Activated CD4-positive, alpha-beta T cell treated with anti-CD3 and anti-CD28 coated beads, Interleukin-2, amount 10 ng/mL, durations not matched to agents 7 days and 5 days (primary cell): ENCODE measurements at regions not wholly inside any gene's neighbourhood (a gene's known extent, or its start where the extent isn't known, plus 50 kb on each side); places are given as distances from the start of the nearest gene placed in this dataset.
"Not testable (repeated sequence)": the region's sequence is repeated elsewhere in the genome, so short reads cannot be mapped to it uniquely, and the experiment has no call there.

Experiments
- CTCF ChIA-PET: fragments of 350-600 bp; sonication (Branson Sonifier 250); formaldehyde crosslinking; loops from one replicate; lab custom pipeline; 2021; ENCODE audit warnings: antibody characterized with exemption; lab: Charles Lee
- POLR2A ChIA-PET: fragments of 350-600 bp; sonication (Branson Sonifier 250); formaldehyde crosslinking; loops from one replicate; lab custom pipeline; 2021; ENCODE audit warnings: antibody characterized with exemption; lab: Charles Lee
- DNase-seq: peaks from one replicate; pipeline ENCODE4 v3.0.0-alpha.2; 2020
- H3K27ac Mint-ChIP-seq: one replicate; pipeline ENCODE4 v1.8.0; 2021; ENCODE audit warnings: mild to moderate bottlenecking, moderate library complexity, mixed read lengths
- H3K27me3 Mint-ChIP-seq: one replicate; pipeline ENCODE4 v1.8.0; 2021; ENCODE audit warnings: mixed read lengths
- H3K36me3 Mint-ChIP-seq: one replicate; pipeline ENCODE4 v1.8.0; 2021; ENCODE audit warnings: low read depth, mixed read lengths
- H3K4me1 Mint-ChIP-seq: one replicate; pipeline ENCODE4 v1.8.0; 2021; ENCODE audit warnings: mixed read lengths
- H3K4me3 Mint-ChIP-seq: one replicate; pipeline ENCODE4 v1.8.0; 2021; ENCODE audit warnings: mild to moderate bottlenecking, moderate library complexity, mixed read lengths
- H3K9me3 Mint-ChIP-seq: one replicate; pipeline ENCODE4 v1.8.0; 2021; ENCODE audit warnings: mixed read lengths

DNA sequence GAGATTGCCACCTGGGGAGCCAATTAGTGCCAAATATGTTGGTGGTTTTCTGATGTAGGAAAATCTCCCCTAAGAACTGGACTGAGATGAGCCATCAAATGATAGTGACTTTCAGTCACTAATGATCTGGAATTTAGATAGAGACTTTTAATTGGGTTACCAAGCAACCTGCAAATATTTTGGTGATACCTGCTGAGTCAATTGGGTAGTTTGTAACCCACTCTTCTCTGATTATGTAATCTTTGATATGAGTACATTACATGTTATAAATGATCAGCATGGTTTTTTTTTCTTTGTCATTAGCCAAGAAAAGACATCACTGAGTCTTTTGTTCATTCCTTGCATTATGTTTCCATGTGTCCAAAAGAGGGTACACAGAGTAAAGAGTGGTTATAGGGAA is 177.5 kb downstream of the SPDYE17 start:
- POLR2A ChIA-PET, H3K4me1 Mint-ChIP-seq: not testable (repeated sequence)

DNA sequence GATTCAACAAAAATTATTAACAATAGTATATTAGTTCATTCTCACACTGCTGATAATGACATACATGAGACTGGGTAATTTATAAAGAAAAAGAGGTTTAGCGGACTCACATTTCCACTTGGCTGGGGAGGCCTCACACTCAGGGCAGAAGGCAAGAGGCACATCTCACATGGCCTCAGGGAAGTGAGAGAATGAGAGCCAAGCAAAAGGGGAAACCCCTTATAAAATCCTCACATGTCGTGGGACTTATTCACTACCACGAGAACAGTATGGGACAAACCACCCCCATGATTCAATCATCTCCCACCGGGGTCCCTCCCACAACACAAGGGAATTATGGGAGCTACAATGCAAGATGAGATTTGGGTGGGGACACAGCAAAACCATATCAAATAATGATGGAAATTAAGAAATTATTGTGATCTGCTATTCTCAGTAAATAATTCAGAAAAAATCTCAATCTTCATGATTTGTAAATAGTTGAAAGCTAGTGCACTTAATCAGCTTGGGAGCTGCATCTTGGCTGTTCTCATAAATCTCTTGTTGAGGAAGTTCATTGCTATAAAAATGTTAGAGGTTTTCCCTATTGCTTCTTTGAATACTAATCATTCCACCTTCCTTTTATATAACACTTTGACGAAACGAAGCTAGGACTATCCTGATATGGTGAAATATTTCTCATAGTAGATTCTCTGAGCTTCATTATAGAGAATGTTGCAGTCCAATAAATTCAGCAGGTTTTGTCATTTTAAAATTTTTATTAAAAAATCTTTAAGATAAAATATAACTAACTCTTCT is 179.2 kb downstream of the SPDYE17 start:
- CTCF ChIA-PET, DNase-seq, POLR2A ChIA-PET: not testable (repeated sequence)

More for the DNA sequence above, 177.5 kb downstream of the SPDYE17 start:
- H3K9me3 Mint-ChIP-seq, CTCF ChIA-PET, H3K4me3 Mint-ChIP-seq, H3K36me3 Mint-ChIP-seq, H3K27ac Mint-ChIP-seq, DNase-seq, H3K27me3 Mint-ChIP-seq: not testable (repeated sequence)

DNA sequence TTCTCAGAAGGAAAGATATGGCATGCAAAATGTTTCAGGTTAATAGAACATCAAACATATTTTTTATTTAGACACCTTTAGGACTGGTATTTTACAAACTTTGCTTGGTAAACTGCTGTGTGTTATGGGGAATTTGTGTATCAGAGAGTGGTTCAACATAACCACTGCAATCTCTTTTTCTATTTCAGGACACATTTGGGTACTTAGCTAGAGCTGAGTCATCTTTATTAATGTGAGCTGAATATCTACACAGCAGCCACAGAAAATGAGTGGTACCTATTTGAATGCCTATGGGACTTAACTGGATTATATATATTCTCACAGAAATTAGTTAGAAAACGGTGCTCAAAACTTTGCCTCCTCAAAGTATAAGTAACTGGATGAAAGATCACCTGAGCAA is 179.8 kb downstream of the SPDYE17 start:
- POLR2A ChIA-PET, H3K27me3 Mint-ChIP-seq, CTCF ChIA-PET, H3K36me3 Mint-ChIP-seq, H3K27ac Mint-ChIP-seq, DNase-seq, H3K4me1 Mint-ChIP-seq, H3K4me3 Mint-ChIP-seq, H3K9me3 Mint-ChIP-seq: not testable (repeated sequence)

More for the DNA sequence above, 179.2 kb downstream of the SPDYE17 start:
- not testable (repeated sequence) for H3K9me3 Mint-ChIP-seq, H3K27ac Mint-ChIP-seq, H3K4me3 Mint-ChIP-seq, H3K27me3 Mint-ChIP-seq, H3K36me3 Mint-ChIP-seq, H3K4me1 Mint-ChIP-seq

DNA sequence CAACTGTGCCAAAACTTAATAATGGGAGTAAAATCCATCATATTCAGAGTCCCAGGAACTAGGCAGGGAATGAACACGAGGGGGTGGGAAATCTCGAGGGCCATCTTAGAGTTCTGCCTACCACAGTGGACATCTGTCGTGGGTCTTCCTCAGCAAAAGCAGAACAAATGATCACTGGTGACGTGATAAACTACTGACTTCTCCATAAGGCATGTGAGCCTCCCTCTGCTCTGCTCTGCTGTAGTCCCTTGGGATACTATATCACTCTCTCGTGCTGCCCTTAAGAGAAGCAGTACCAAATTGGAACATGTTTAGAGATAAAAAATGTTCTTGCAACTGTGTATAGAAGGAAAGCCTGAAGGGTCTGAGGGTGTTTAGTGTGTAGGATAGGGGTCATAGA is 180.5 kb downstream of the SPDYE17 start:
- H3K9me3 Mint-ChIP-seq, DNase-seq, H3K36me3 Mint-ChIP-seq, H3K4me1 Mint-ChIP-seq, CTCF ChIA-PET, H3K27ac Mint-ChIP-seq, H3K27me3 Mint-ChIP-seq, POLR2A ChIA-PET, H3K4me3 Mint-ChIP-seq: not testable (repeated sequence)

DNA sequence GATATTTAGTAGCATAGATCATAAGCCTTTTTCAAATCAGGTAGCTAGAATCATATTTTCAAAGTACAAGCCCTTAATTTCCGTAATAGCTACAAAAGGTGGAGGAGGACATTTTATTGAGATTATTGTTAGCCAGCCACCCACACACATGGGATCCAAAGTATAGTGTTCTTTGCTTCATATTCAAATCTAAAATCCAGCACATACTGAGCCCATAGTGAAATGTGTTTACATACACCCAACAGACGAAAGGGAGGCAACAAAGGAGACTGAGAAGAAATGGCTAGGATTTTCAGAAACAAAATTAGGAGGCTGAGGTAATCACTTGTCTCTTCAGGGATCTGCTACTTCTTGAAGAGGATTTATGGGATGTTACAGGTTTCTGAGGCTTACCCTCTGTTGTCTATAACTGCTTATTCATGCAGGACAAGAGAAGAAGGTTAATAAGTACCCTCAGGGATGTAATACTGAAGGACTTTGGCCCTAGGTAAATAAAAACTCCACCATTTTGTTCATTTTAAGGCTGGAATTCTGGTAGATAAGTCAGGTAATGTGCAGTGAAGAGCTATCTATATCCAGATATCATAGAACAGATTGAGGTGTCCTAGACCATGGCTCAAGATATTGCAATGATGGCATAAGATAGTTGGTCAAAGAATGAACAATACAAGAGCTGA is 182.1 kb downstream of the SPDYE17 start:
- H3K4me1 Mint-ChIP-seq, H3K4me3 Mint-ChIP-seq, DNase-seq, H3K36me3 Mint-ChIP-seq, H3K9me3 Mint-ChIP-seq, POLR2A ChIA-PET, H3K27me3 Mint-ChIP-seq, CTCF ChIA-PET, H3K27ac Mint-ChIP-seq: not testable (repeated sequence)

DNA sequence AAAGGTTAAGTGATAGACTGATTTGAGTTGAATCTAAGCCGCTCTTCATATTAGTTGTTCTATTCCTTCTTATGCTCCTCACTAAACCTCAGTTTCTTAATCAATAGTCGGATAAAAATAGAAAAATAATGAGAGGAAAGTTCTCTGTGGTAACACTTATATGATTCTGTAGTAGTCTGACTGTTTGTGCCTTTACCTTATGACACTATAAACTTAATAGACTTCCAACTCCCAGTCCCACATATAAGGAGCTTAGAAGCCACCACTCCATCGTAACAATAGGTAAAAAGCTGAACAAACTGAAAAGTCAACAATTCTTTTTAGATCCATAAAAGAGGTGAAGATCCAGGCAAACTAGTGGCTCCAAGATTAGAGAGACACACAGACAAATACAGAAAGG is 192.3 kb downstream of the SPDYE17 start:
- POLR2A ChIA-PET, H3K4me1 Mint-ChIP-seq, H3K4me3 Mint-ChIP-seq, CTCF ChIA-PET, H3K36me3 Mint-ChIP-seq, DNase-seq, H3K27ac Mint-ChIP-seq: not testable (repeated sequence)
- Mint-ChIP-seq H3K9me3 (peaks cover 15% of the 10 kb centered on the region), H3K27me3 (peaks cover 17% of the 10 kb centered on the region)

DNA sequence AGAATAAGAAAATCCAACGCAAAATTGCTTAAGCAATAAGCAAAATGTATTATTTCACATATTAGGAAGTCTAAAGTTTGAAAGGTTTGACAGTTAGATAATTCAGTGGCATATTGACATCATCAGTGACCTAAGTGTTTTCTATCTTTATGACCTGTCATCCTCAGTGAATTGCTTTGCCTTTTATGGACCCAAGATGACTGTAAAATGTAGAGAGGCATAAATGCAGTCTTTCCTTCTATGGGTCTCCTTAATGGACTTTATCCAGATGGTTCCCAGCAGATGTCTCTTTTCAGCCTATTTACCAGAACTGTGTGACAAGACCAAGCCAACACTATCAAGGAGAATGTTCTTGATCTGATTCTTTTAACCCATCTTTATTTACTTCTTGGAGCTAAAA is 192.9 kb downstream of the SPDYE17 start:
- H3K36me3 Mint-ChIP-seq, POLR2A ChIA-PET, H3K4me1 Mint-ChIP-seq, H3K4me3 Mint-ChIP-seq, CTCF ChIA-PET, DNase-seq, H3K27ac Mint-ChIP-seq: not testable (repeated sequence)
- peaks cover 17% of the 10 kb centered on the region for H3K27me3 Mint-ChIP-seq
- peaks cover 15% of the 10 kb centered on the region for H3K9me3 Mint-ChIP-seq

DNA sequence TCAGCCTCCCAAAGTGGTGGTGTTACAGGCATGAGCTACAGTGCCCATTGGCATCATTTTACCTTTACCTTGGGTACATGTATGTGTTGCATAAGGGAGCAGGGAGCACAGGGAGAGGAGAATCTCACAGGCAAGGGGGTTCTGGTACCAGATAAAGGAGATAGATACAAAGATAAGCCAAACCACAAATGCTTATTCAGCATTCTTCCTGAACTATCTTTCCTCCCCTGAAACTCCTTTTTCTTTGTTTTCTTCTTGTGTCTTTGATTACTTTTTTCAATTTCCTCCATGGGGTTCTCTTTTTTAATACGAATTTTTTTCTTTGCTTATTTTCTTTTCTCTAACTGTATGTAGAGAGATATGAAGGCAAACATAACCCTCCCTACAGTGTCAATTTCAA is 193.8 kb downstream of the SPDYE17 start:
- H3K4me1 Mint-ChIP-seq, POLR2A ChIA-PET, H3K27ac Mint-ChIP-seq, DNase-seq, CTCF ChIA-PET, H3K36me3 Mint-ChIP-seq, H3K4me3 Mint-ChIP-seq: not testable (repeated sequence)
- Mint-ChIP-seq H3K9me3 (peaks cover 15% of the 10 kb centered on the region), H3K27me3 (peaks cover 17% of the 10 kb centered on the region)

DNA sequence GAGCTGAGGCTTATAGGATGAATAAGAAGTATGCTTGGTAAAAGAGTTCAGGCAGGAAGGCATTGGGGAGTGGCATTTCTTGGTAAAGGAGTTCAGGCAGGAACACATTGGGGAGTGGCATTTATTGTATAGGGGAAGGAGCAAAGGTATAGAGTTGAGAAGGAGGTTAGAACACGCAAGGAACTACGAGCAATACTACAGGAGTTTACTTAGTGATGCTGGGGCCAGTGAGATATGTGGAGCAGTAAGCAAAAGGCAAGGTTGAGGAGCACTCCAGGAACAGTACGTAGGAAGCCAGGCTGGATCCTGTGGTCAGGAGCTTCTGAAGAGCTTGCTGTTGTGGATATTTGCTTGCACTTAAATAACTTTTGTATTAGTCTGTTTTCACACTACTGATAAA is 202.2 kb upstream of the POMZP3 start:
- H3K27me3 Mint-ChIP-seq, H3K36me3 Mint-ChIP-seq, H3K27ac Mint-ChIP-seq, DNase-seq, H3K4me3 Mint-ChIP-seq, H3K9me3 Mint-ChIP-seq, CTCF ChIA-PET, H3K4me1 Mint-ChIP-seq, POLR2A ChIA-PET: not testable (repeated sequence)

DNA sequence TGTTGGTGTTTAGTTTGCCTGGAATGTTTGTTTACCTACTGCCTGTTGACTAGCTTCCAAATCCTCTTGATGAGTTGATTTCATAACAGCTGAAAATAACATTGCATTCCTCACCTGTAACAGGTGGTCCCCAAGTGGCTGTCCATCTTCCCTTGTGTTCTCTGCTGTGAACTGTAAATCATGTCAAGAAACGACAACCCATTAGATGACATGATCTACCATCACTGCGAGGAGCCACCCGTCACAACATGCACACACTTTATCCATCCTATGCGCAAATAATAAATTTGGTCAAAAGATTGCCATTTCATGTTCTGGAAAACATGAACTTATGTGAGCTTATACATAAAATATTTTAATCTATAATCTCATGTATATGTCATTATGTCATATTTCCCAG is 199.1 kb upstream of the POMZP3 start:
- H3K4me1 Mint-ChIP-seq, H3K36me3 Mint-ChIP-seq, H3K9me3 Mint-ChIP-seq, H3K4me3 Mint-ChIP-seq, H3K27me3 Mint-ChIP-seq, CTCF ChIA-PET, DNase-seq, H3K27ac Mint-ChIP-seq, POLR2A ChIA-PET: not testable (repeated sequence)

DNA sequence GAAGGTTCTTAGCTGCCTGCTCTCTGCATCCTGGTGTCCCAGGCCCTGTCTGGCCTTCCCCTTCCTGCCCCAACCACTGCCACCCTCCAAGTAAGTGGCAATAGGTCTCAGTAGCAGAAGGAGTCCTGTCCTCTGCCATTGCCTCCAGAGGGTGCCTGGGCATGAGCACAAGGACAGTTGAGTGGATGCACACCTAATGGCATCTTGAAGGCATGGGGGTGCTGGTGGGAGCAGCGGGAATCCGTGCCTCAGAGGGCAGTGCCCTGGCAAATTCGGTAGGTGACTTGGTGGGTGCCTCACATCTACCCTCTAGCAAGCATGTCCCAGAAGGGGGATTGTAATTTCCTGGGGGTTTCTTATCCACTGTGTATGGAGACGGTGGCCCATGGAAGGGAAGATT is 182.8 kb upstream of the POMZP3 start:
- H3K4me3 Mint-ChIP-seq, H3K4me1 Mint-ChIP-seq, CTCF ChIA-PET, H3K27me3 Mint-ChIP-seq, POLR2A ChIA-PET, H3K36me3 Mint-ChIP-seq, H3K27ac Mint-ChIP-seq, DNase-seq, H3K9me3 Mint-ChIP-seq: not testable (repeated sequence)

DNA sequence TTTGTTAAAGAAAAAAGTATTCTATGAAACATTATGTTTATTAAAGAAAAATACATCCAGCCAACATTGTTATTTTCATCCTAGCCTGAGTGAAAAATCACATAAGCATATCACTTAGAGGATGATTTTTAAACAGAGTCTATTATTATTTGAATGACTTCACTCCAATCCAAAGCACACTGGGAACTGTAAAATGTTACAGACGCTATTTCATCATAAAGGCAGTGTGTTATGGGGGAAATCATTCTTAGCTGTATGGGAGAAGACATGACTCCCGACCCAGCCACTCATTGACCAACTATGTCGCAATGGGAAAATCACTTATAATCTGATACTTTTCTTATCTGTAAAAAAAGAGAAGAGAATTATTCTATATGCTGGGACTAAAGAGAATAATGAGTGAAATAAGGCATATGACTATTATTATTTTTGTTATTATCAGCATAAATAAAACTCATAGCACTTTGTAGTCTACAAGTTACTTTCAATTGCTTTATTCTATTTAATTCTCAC is 180.6 kb upstream of the POMZP3 start:
- H3K27ac Mint-ChIP-seq, CTCF ChIA-PET, POLR2A ChIA-PET, H3K4me3 Mint-ChIP-seq, DNase-seq, H3K36me3 Mint-ChIP-seq, H3K4me1 Mint-ChIP-seq, H3K27me3 Mint-ChIP-seq, H3K9me3 Mint-ChIP-seq: not testable (repeated sequence)

DNA sequence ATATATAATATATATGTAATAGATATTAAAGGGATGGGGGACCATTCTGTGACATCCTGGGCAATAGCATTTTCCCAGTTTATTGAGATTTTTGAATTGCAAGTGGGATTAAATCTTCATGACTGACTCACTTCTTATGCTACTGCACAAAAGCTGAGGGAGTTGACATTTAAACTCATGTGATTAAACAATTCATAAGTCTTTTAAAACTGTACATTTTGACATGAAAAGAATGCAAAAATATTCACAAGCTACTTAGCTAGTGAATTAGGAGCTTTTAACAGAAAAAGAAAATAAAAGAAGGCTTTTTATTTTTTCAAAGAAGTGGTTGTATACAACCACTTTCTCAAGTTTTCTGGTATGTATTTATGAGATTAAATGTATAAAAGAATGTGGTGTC is 179.4 kb upstream of the POMZP3 start:
- H3K27ac Mint-ChIP-seq, H3K4me1 Mint-ChIP-seq, H3K9me3 Mint-ChIP-seq, H3K4me3 Mint-ChIP-seq, CTCF ChIA-PET, DNase-seq, H3K36me3 Mint-ChIP-seq, POLR2A ChIA-PET: not testable (repeated sequence)
- H3K27me3 Mint-ChIP-seq = peaks cover 12% of the 10 kb centered on the region
